ENCODE measurements at regions not wholly inside any gene's neighbourhood (a gene's known extent, or its start where the extent isn't known, plus 50 kb on each side); places are given as distances from the start of the nearest gene placed in this dataset.

- DNase-seq (ENCODE audit: low read depth), result peak; percentile 12
These were observed 56.4 kb upstream of the SPOCK3 start for GRCh38 chr4:167290678-167291077.

GRCh38 chr4:167308876-167309275, 74.6 kb upstream of the SPOCK3 start:
- DNase-seq (ENCODE audit: low read depth), result no peak

- no peak for DNase-seq (ENCODE audit: low read depth)
These were observed 87.0 kb upstream of the SPOCK3 start for GRCh38 chr4:167321299-167321698.

- no peak for DNase-seq (ENCODE audit: low read depth)
These were observed 105.5 kb upstream of the SPOCK3 start for GRCh38 chr4:167339781-167340180.

GRCh38 chr4:167359711-167360110, 125.4 kb upstream of the SPOCK3 start:
- DNase-seq (ENCODE audit: low read depth), result no peak

GRCh38 chr4:167379076-167379835, 145.0 kb upstream of the SPOCK3 start:
- no peak for DNase-seq (ENCODE audit: low read depth)

GRCh38 chr4:167380964-167381363, 146.7 kb upstream of the SPOCK3 start:
- DNase-seq (ENCODE audit: low read depth), result no peak

GRCh38 chr4:167383291-167383690, 149.0 kb upstream of the SPOCK3 start:
- DNase-seq (ENCODE audit: low read depth), result no peak

GRCh38 chr4:167397586-167397985, 163.3 kb upstream of the SPOCK3 start:
- DNase-seq (ENCODE audit: low read depth), result no peak

GRCh38 chr4:167399201-167399600, 164.9 kb upstream of the SPOCK3 start:
- DNase-seq (ENCODE audit: low read depth), result no peak

GRCh38 chr4:167406181-167406580, 171.9 kb upstream of the SPOCK3 start:
- no peak for DNase-seq (ENCODE audit: low read depth)

GRCh38 chr4:167415461-167415860, 181.2 kb upstream of the SPOCK3 start:
- no peak for DNase-seq (ENCODE audit: low read depth)

- DNase-seq (ENCODE audit: low read depth), result peak; percentile 0
These were observed 185.3 kb upstream of the SPOCK3 start for GRCh38 chr4:167419468-167420140.

GRCh38 chr4:167421201-167421600, 186.9 kb upstream of the SPOCK3 start:
- no peak for DNase-seq (ENCODE audit: low read depth)

- no peak for DNase-seq (ENCODE audit: low read depth)
These were observed 190.3 kb upstream of the SPOCK3 start for GRCh38 chr4:167424341-167425256.

- DNase-seq (ENCODE audit: low read depth), result peak; percentile 0
These were observed 193.9 kb upstream of the SPOCK3 start for GRCh38 chr4:167428156-167428555.

GRCh38 chr4:167431371-167431770, 197.1 kb upstream of the SPOCK3 start:
- no peak for DNase-seq (ENCODE audit: low read depth)

GRCh38 chr4:167435786-167436185, 201.5 kb upstream of the SPOCK3 start:
- no peak for DNase-seq (ENCODE audit: low read depth)

GRCh38 chr4:167443841-167444240, 209.5 kb upstream of the SPOCK3 start:
- DNase-seq (ENCODE audit: low read depth), result no peak

GRCh38 chr4:167452922-167453430, 218.7 kb upstream of the SPOCK3 start:
- no peak for DNase-seq (ENCODE audit: low read depth)

- no peak for DNase-seq (ENCODE audit: low read depth)
These were observed 222.3 kb upstream of the SPOCK3 start for GRCh38 chr4:167456619-167457018.

GRCh38 chr4:167469436-167469835, 235.1 kb upstream of the SPOCK3 start:
- DNase-seq (ENCODE audit: low read depth), result no peak

Data from M059J (cell line).